ENCODE measurements at regions not wholly inside any gene's neighbourhood (a gene's known extent, or its start where the extent isn't known, plus 50 kb on each side); places are given as distances from the start of the nearest gene placed in this dataset.

DNA sequence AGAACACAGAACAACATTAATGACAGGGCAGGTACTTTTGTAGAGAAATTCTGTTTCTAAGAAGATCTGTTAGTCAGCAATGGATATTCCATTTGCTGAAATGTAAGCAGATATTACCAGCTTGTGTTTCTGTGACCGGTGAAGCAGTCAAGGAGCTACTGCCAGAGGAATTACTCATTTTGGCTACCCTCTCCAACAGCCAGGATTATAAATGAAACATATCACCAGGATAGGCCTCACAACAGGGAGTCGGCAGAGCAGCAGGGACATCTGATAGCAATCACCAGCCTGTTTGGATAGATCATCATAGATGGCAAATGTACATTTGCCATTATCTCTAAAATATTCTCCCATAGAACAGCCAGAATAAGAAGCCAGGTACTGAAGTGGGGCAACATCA lies 440.7 kb downstream of the KCNH5 start:
- TF ChIP-seq, protein P1, sequence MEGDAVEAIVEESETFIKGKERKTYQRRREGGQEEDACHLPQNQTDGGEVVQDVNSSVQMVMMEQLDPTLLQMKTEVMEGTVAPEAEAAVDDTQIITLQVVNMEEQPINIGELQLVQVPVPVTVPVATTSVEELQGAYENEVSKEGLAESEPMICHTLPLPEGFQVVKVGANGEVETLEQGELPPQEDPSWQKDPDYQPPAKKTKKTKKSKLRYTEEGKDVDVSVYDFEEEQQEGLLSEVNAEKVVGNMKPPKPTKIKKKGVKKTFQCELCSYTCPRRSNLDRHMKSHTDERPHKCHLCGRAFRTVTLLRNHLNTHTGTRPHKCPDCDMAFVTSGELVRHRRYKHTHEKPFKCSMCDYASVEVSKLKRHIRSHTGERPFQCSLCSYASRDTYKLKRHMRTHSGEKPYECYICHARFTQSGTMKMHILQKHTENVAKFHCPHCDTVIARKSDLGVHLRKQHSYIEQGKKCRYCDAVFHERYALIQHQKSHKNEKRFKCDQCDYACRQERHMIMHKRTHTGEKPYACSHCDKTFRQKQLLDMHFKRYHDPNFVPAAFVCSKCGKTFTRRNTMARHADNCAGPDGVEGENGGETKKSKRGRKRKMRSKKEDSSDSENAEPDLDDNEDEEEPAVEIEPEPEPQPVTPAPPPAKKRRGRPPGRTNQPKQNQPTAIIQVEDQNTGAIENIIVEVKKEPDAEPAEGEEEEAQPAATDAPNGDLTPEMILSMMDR (conservative IDR thresholded peaks at IDR 0.05; ENCODE audit: low read depth, low read length): no peak
- TF ChIP-seq POLR2A (IDR thresholded peaks at IDR 0.05; ENCODE audit: low read depth, low read length) (no peak), RFX5 (IDR thresholded peaks at IDR 0.05; ENCODE audit: low read depth, low read length) (no peak)

Data from IMR-90 (cell line).